ENCODE measurements at regions not wholly inside any gene's neighbourhood (a gene's known extent, or its start where the extent isn't known, plus 50 kb on each side); places are given as distances from the start of the nearest gene placed in this dataset.

DNA sequence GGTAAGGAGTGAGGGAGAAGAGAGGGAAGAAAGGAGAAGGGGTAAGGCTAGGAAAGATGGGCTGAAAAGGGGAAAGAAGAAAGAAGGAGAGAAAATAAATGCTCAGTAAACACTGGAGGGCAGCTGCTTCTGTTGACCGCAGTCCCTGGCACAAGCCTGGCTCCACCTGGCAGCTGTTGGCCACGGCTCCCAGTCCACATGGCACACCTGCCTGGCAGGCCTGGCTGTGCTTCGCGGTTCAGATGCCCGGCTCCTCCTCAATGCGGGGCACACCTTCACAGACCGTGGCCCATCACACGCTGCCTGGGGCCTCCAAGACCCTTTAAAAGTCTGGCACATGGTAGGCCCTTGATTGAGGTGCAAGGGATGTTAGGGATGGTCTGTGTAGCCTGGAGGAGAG, 516.8 kb upstream of the PROK2 start:
- TF ChIP-seq CTCF (IDR thresholded peaks at IDR 0.05 in 4 of 5, conservative IDR thresholded peaks at IDR 0.05 in 1 of 5) (no peak), POLR2A (IDR thresholded peaks at IDR 0.05) (no peak)

Data from gastrocnemius medialis (tissue), 4 donors.